Fibroblast of lung (primary cell): ENCODE measurements at regions not wholly inside any gene's neighbourhood (a gene's known extent, or its start where the extent isn't known, plus 50 kb on each side); places are given as distances from the start of the nearest gene placed in this dataset.

Experiments used
- CTCF ChIP-seq, 2 donors: IDR thresholded peaks in 1 of 2; conservative IDR thresholded peaks in 1 of 2; 1 replicate in 1 of 2; 2 replicates in 1 of 2; pipeline ENCODE4 v1.5.1; 2011 to 2012; ENCODE audit warnings: low read length in 2 of 2, control low read depth in 1 of 2, inconsistent platforms in 1 of 2, low read depth in 1 of 2, mild to moderate bottlenecking in 1 of 2
- EZH2 ChIP-seq: IDR thresholded peaks from 2 replicates; pipeline ENCODE4 v1.5.1; 2012; ENCODE audit warnings: low read length, control low read depth, mild to moderate bottlenecking; ENCODE audit errors: missing control alignments

DNA sequence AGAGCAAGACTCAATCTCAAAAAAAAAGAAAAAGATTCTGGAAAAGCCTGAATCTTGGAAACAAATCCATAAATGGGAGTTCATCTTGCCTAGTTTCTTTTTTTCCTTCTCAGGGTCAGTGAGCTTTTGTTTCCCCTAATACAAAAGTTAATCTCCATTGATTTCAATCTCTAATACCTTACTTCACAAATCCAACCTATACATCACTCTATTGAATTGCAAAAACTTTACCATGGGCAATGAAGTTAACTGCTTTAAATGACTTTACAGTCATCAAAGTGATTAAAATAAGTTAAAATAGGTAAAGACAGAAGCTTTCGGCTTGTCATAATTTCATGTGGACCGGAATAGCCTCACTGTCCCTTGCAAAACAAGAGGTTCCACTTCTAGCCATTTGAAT is 1012.7 kb upstream of the SEL1L start:
- no peak for TF ChIP-seq EZH2
- no peak for TF ChIP-seq CTCF (conservative IDR thresholded peaks at IDR 0.05 in 1 of 2, IDR thresholded peaks at IDR 0.05 in 1 of 2; ENCODE audit: low read depth in 1 of 2, low read length in 2 of 2)
